ENCODE measurements at regions not wholly inside any gene's neighbourhood (a gene's known extent, or its start where the extent isn't known, plus 50 kb on each side); places are given as distances from the start of the nearest gene placed in this dataset.
"Not testable (repeated sequence)": the region's sequence is repeated elsewhere in the genome, so short reads cannot be mapped to it uniquely, and the experiment has no call there.

DNA sequence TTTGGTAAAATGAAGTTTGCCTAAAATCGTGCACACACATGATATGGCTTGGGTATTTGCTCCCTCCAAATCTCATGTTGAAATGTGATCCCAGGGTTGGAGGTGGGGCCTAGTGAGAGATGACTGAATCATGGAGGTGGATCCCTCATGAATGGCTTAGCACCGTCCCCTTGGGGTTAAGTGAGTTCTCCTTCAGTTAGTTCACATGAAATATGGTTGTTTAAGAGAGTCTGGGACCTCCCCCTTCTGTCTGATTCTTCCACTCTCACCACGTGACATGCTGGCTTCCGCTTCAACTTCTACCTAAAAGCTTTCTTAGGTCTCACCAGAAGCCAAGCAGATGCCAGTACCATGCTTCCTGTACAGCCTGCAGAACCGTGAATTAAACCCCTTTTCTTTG is 58.4 kb downstream of the SIPA1L2 start:
- TF ChIP-seq, protein P1, sequence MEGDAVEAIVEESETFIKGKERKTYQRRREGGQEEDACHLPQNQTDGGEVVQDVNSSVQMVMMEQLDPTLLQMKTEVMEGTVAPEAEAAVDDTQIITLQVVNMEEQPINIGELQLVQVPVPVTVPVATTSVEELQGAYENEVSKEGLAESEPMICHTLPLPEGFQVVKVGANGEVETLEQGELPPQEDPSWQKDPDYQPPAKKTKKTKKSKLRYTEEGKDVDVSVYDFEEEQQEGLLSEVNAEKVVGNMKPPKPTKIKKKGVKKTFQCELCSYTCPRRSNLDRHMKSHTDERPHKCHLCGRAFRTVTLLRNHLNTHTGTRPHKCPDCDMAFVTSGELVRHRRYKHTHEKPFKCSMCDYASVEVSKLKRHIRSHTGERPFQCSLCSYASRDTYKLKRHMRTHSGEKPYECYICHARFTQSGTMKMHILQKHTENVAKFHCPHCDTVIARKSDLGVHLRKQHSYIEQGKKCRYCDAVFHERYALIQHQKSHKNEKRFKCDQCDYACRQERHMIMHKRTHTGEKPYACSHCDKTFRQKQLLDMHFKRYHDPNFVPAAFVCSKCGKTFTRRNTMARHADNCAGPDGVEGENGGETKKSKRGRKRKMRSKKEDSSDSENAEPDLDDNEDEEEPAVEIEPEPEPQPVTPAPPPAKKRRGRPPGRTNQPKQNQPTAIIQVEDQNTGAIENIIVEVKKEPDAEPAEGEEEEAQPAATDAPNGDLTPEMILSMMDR (optimal IDR thresholded peaks at IDR 0.05 in 1 of 3, IDR thresholded peaks at IDR 0.05 in 1 of 3, conservative IDR thresholded peaks at IDR 0.05 in 1 of 3; ENCODE audit: extremely low read depth in 1 of 3, insufficient read depth in 2 of 3, low read length in 3 of 3): no peak
- TF ChIP-seq EZH2 (IDR thresholded peaks at IDR 0.05; ENCODE audit: low read length): no peak
- Histone ChIP-seq H3K4me1 (ENCODE audit: control insufficient read depth, extremely low read depth, insufficient read depth, low read length) (peaks cover 5% of the 10 kb centered on the region), H3K9me1 (ENCODE audit: control insufficient read depth, extremely low read depth, insufficient read depth, low read length) (no peaks in the 10 kb centered on the region), H2AFZ (ENCODE audit: control insufficient read depth, low read length) (no peak overlapping the region), H3K9ac (ENCODE audit: control insufficient read depth, extremely low read depth, insufficient read depth, low read length) (no peak overlapping the region), H3K36me3 (ENCODE audit: control insufficient read depth in 2 of 2, extremely low read depth in 1 of 2, insufficient read depth in 2 of 2, low read length in 2 of 2) (no peaks in the 10 kb centered on the region), H3K4me2 (ENCODE audit: control insufficient read depth, extremely low read depth, insufficient read depth, low read depth, low read length) (no peak overlapping the region), H3K9me3 (ENCODE audit: control insufficient read depth, low read depth, low read length) (no peaks in the 10 kb centered on the region), H3K27me3 (ENCODE audit: control insufficient read depth, extremely low read depth, insufficient read depth, low read length) (no peaks in the 10 kb centered on the region), H3K27ac (ENCODE audit: control insufficient read depth, insufficient read depth, low read length) (no peak overlapping the region), H4K20me1 (ENCODE audit: control insufficient read depth, extremely low read depth, insufficient read depth, low read length) (no peaks in the 10 kb centered on the region), H3K79me2 (ENCODE audit: control insufficient read depth, insufficient read depth, low read length) (no peaks in the 10 kb centered on the region), H3K4me3 (ENCODE audit: control insufficient read depth in 2 of 3, extremely low read depth in 1 of 3, insufficient read depth in 2 of 3, low read depth in 1 of 3, low read length in 3 of 3) (no peak overlapping the region)
- no peak for DNase-seq (ENCODE audit: low read depth, low spot score)
- FAIRE-seq: no peak
- dilution Hi-C loops (cut with MboI; ENCODE audit: extremely low pct_ligation_motif_present, low sequenced_read_pairs): no loop called here

DNA sequence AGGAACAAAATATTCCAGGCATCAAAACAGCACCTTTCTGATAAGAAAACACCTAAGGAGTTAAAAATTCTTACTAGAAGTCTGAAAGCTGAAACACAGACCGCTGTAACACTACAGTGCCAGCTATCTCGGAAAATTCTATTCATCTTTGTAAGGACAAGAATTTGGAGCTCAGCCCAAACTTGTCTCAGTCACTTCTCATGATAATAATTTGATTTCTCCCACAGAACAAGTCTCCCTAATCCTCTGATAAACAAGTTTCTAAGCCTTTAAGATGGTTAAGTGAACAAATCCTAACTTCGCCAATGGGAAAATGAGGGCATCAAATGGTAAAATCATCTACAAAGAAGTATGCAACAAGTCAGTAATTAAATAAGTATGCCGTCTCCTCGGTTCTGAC is 59.9 kb downstream of the SIPA1L2 start:
- Histone ChIP-seq H3K9me1 (ENCODE audit: control insufficient read depth, extremely low read depth, insufficient read depth, low read length) (no peaks in the 10 kb centered on the region), H3K4me1 (ENCODE audit: control insufficient read depth, extremely low read depth, insufficient read depth, low read length) (peaks cover 1% of the 10 kb centered on the region), H3K36me3 (ENCODE audit: control insufficient read depth in 2 of 2, extremely low read depth in 1 of 2, insufficient read depth in 2 of 2, low read length in 2 of 2) (no peaks in the 10 kb centered on the region), H4K20me1 (ENCODE audit: control insufficient read depth, extremely low read depth, insufficient read depth, low read length) (no peaks in the 10 kb centered on the region), H2AFZ (ENCODE audit: control insufficient read depth, low read length) (no peak overlapping the region), H3K9ac (ENCODE audit: control insufficient read depth, extremely low read depth, insufficient read depth, low read length) (no peak overlapping the region), H3K79me2 (ENCODE audit: control insufficient read depth, insufficient read depth, low read length) (no peaks in the 10 kb centered on the region), H3K4me3 (ENCODE audit: control insufficient read depth in 2 of 3, extremely low read depth in 1 of 3, insufficient read depth in 2 of 3, low read depth in 1 of 3, low read length in 3 of 3) (no peak overlapping the region), H3K27ac (ENCODE audit: control insufficient read depth, insufficient read depth, low read length) (no peak overlapping the region), H3K27me3 (ENCODE audit: control insufficient read depth, extremely low read depth, insufficient read depth, low read length) (no peaks in the 10 kb centered on the region), H3K4me2 (ENCODE audit: control insufficient read depth, extremely low read depth, insufficient read depth, low read depth, low read length) (no peak overlapping the region), H3K9me3 (ENCODE audit: control insufficient read depth, low read depth, low read length) (no peaks in the 10 kb centered on the region)
- no peak for TF ChIP-seq EZH2 (IDR thresholded peaks at IDR 0.05; ENCODE audit: low read length)
- TF ChIP-seq, protein P1 (optimal IDR thresholded peaks at IDR 0.05 in 1 of 3, IDR thresholded peaks at IDR 0.05 in 1 of 3, conservative IDR thresholded peaks at IDR 0.05 in 1 of 3; ENCODE audit: extremely low read depth in 1 of 3, insufficient read depth in 2 of 3, low read length in 3 of 3): no peak
- dilution Hi-C loops (cut with MboI; ENCODE audit: extremely low pct_ligation_motif_present, low sequenced_read_pairs): no loop called here
- FAIRE-seq (no peak), DNase-seq (ENCODE audit: low read depth, low spot score) (no peak)

DNA sequence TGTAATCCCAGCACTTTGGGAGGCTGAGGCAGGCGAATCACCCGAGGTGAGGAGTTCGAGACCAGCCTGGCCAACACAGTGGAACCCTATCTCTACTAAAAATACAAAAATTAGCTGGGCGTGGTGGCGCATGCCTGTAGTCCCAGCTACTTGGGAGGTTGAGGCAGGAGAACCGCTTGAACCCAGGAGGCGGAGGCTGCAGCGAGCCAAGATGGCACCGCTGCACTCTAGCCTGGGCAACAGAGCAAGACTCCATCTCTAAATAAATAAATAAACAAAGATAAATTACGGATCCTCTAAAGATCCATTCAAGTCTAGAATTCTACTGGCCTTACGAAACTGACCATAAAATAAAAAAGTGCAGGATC is 60.4 kb downstream of the SIPA1L2 start:
- H3K36me3 ChIP-seq (ENCODE audit: control insufficient read depth in 2 of 2, extremely low read depth in 1 of 2, insufficient read depth in 2 of 2, low read length in 2 of 2); H3K9me1 ChIP-seq (ENCODE audit: control insufficient read depth, extremely low read depth, insufficient read depth, low read length); H3K79me2 ChIP-seq (ENCODE audit: control insufficient read depth, insufficient read depth, low read length); dilution Hi-C loops (cut with MboI; ENCODE audit: extremely low pct_ligation_motif_present, low sequenced_read_pairs); H3K27ac ChIP-seq (ENCODE audit: control insufficient read depth, insufficient read depth, low read length); FAIRE-seq; H3K9ac ChIP-seq (ENCODE audit: control insufficient read depth, extremely low read depth, insufficient read depth, low read length); H2AFZ ChIP-seq (ENCODE audit: control insufficient read depth, low read length); H3K4me2 ChIP-seq (ENCODE audit: control insufficient read depth, extremely low read depth, insufficient read depth, low read depth, low read length); H3K4me1 ChIP-seq (ENCODE audit: control insufficient read depth, extremely low read depth, insufficient read depth, low read length); H3K27me3 ChIP-seq (ENCODE audit: control insufficient read depth, extremely low read depth, insufficient read depth, low read length); DNase-seq (ENCODE audit: low read depth, low spot score); H3K9me3 ChIP-seq (ENCODE audit: control insufficient read depth, low read depth, low read length); H3K4me3 ChIP-seq (ENCODE audit: control insufficient read depth in 2 of 3, extremely low read depth in 1 of 3, insufficient read depth in 2 of 3, low read depth in 1 of 3, low read length in 3 of 3); H4K20me1 ChIP-seq (ENCODE audit: control insufficient read depth, extremely low read depth, insufficient read depth, low read length): not testable (repeated sequence)

Data from keratinocyte (primary cell).